ENCODE measurements at regions not wholly inside any gene's neighbourhood (a gene's known extent, or its start where the extent isn't known, plus 50 kb on each side); places are given as distances from the start of the nearest gene placed in this dataset.

- DNase-seq: no peak
- Histone ChIP-seq H3K36me3 (ENCODE audit: control insufficient read depth in 2 of 2, extremely low read depth in 1 of 2, insufficient read depth in 1 of 2, low read length in 1 of 2) (no peaks in the 10 kb centered on the region), H3K4me1 (ENCODE audit: control insufficient read depth in 1 of 2, extremely low read depth in 1 of 2, insufficient read depth in 2 of 2, low read length in 2 of 2) (no peaks in the 10 kb centered on the region), H3K9me3 (no peaks in the 10 kb centered on the region), H3K27ac (ENCODE audit: low read length) (no peak overlapping the region), H3K4me3 (ENCODE audit: control insufficient read depth in 1 of 2, extremely low read depth in 1 of 2, low read length in 1 of 2) (no peak overlapping the region), H3K27me3 (replicated peaks in 1 of 2; ENCODE audit: control insufficient read depth in 2 of 2, extremely low read depth in 1 of 2, insufficient read depth in 2 of 2, low read length in 1 of 2) (peaks cover 3 to 9% of the 10 kb centered on the region in 2 experiments)
- POLR2A ChIA-PET: no interaction called here
- no peak overlapping the region for H3K27ac Mint-ChIP-seq
- CTCF ChIA-PET: no interaction called here
- peaks cover 0 to 2% (median 0%) of the 10 kb centered on the region in 3 donors for H3K4me1 Mint-ChIP-seq
- H3K36me3 Mint-ChIP-seq: no peaks in the 10 kb centered on the region
- peaks cover 33 to 48% of the 10 kb centered on the region in 2 donors for H3K27me3 Mint-ChIP-seq
- WGBS (ENCODE audit: insufficient coverage): no CpG with 5 or more reads among the region's 1 CpG
- ATAC-seq (replicated peaks in 1 of 4): no peak
- peaks cover 4 to 10% (median 6%) of the 10 kb centered on the region in 3 donors for H3K9me3 Mint-ChIP-seq
- no peak overlapping the region for H3K4me3 Mint-ChIP-seq
Measured at GRCh38 chr7:127530148-127530547, 55.2 kb downstream of the GCC1 start.

- ATAC-seq (replicated peaks in 1 of 4): no peak
- WGBS (ENCODE audit: insufficient coverage): 76% methylated on average over 2 of the region's 4 CpGs
Measured at GRCh38 chr7:127527561-127527960, 57.8 kb downstream of the GCC1 start.

GRCh38 chr7:127525866-127526480 lies 59.4 kb downstream of the GCC1 start:
- Histone ChIP-seq H3K4me3 (ENCODE audit: control insufficient read depth in 1 of 2, extremely low read depth in 1 of 2, low read length in 1 of 2) (no peak overlapping the region), H3K27ac (ENCODE audit: low read length) (no peak overlapping the region), H3K27me3 (replicated peaks in 1 of 2; ENCODE audit: control insufficient read depth in 2 of 2, extremely low read depth in 1 of 2, insufficient read depth in 2 of 2, low read length in 1 of 2) (peaks cover 0 to 4% of the 10 kb centered on the region in 2 experiments), H3K4me1 (ENCODE audit: control insufficient read depth in 1 of 2, extremely low read depth in 1 of 2, insufficient read depth in 2 of 2, low read length in 2 of 2) (no peaks in the 10 kb centered on the region), H3K36me3 (ENCODE audit: control insufficient read depth in 2 of 2, extremely low read depth in 1 of 2, insufficient read depth in 1 of 2, low read length in 1 of 2) (no peaks in the 10 kb centered on the region), H3K9me3 (no peaks in the 10 kb centered on the region)
- DNase-seq: no peak
- Mint-ChIP-seq H3K27me3 (peaks cover 44 to 51% of the 10 kb centered on the region in 2 donors), H3K9me3 (peaks cover 4 to 13% (median 6%) of the 10 kb centered on the region in 3 donors), H3K27ac (no peak overlapping the region), H3K4me3 (no peak overlapping the region), H3K4me1 (no peaks in the 10 kb centered on the region), H3K36me3 (peaks cover 4% of the 10 kb centered on the region)
- no CpG with 5 or more reads among the region's 5 CpGs for WGBS (ENCODE audit: insufficient coverage)
- POLR2A ChIA-PET: no interaction called here
- ATAC-seq (replicated peaks in 1 of 4): no peak
- CTCF ChIA-PET: interaction anchor here in 1 of 2 donors (0.6 kb wide), 1 partner anchor 1074 kb away, joined by 4 read pairs; no protein-coding TSS in a partner anchor

More at GRCh38 chr7:127527561-127527960, 57.8 kb downstream of the GCC1 start:
- H3K4me3 Mint-ChIP-seq: no peak overlapping the region
- no peaks in the 10 kb centered on the region for H3K9me3 ChIP-seq
- no peaks in the 10 kb centered on the region for H3K4me1 ChIP-seq (ENCODE audit: control insufficient read depth in 1 of 2, extremely low read depth in 1 of 2, insufficient read depth in 2 of 2, low read length in 2 of 2)
- H3K27me3 ChIP-seq (replicated peaks in 1 of 2; ENCODE audit: control insufficient read depth in 2 of 2, extremely low read depth in 1 of 2, insufficient read depth in 2 of 2, low read length in 1 of 2): peaks cover 0 to 6% of the 10 kb centered on the region in 2 experiments
- DNase-seq: no peak
- no peak overlapping the region for H3K27ac ChIP-seq (ENCODE audit: low read length)
- peaks cover 33 to 48% of the 10 kb centered on the region in 2 donors for H3K27me3 Mint-ChIP-seq
- ChIA-PET POLR2A (no interaction called here), CTCF (interaction anchor here in 1 of 2 donors (0.6 kb wide), 1 partner anchor 606 kb away, joined by 4 read pairs; no protein-coding TSS in a partner anchor)
- H3K4me3 ChIP-seq (ENCODE audit: control insufficient read depth in 1 of 2, extremely low read depth in 1 of 2, low read length in 1 of 2): no peak overlapping the region
- H3K36me3 ChIP-seq (ENCODE audit: control insufficient read depth in 2 of 2, extremely low read depth in 1 of 2, insufficient read depth in 1 of 2, low read length in 1 of 2): no peaks in the 10 kb centered on the region
- H3K4me1 Mint-ChIP-seq: peaks cover 0 to 2% (median 0%) of the 10 kb centered on the region in 3 donors
- H3K36me3 Mint-ChIP-seq: no peaks in the 10 kb centered on the region
- H3K27ac Mint-ChIP-seq: no peak overlapping the region
- peaks cover 4 to 10% (median 6%) of the 10 kb centered on the region in 3 donors for H3K9me3 Mint-ChIP-seq

- WGBS (ENCODE audit: insufficient coverage): 71% methylated on average over 2 of the region's 2 CpGs
- no peaks in the 10 kb centered on the region for H3K36me3 ChIP-seq (ENCODE audit: control insufficient read depth in 2 of 2, extremely low read depth in 1 of 2, insufficient read depth in 1 of 2, low read length in 1 of 2)
- ChIA-PET CTCF (interaction anchor here in 1 of 2 donors (0.6 kb wide), 1 partner anchor 44 kb away, joined by 4 read pairs; no protein-coding TSS in a partner anchor), POLR2A (interaction anchor here in 1 of 2 donors (0.6 kb wide), 1 partner anchor 131 kb away, joined by 3 read pairs; no protein-coding TSS in a partner anchor)
- no peaks in the 10 kb centered on the region for H3K9me3 ChIP-seq
- H3K27ac ChIP-seq (ENCODE audit: low read length): no peak overlapping the region
- DNase-seq (no peak), ATAC-seq (replicated peaks in 1 of 4) (no peak)
- Mint-ChIP-seq H3K4me3 (no peak overlapping the region), H3K36me3 (no peaks in the 10 kb centered on the region), H3K4me1 (no peaks in the 10 kb centered on the region), H3K27me3 (peaks cover 35 to 36% of the 10 kb centered on the region in 2 donors), H3K9me3 (no peaks in the 10 kb centered on the region), H3K27ac (no peak overlapping the region)
- no peaks in the 10 kb centered on the region for H3K4me1 ChIP-seq (ENCODE audit: control insufficient read depth in 1 of 2, extremely low read depth in 1 of 2, insufficient read depth in 2 of 2, low read length in 2 of 2)
- no peak overlapping the region for H3K4me3 ChIP-seq (ENCODE audit: control insufficient read depth in 1 of 2, extremely low read depth in 1 of 2, low read length in 1 of 2)
- H3K27me3 ChIP-seq (replicated peaks in 1 of 2; ENCODE audit: control insufficient read depth in 2 of 2, extremely low read depth in 1 of 2, insufficient read depth in 2 of 2, low read length in 1 of 2): peaks cover 2 to 8% of the 10 kb centered on the region in 2 experiments
Measured at GRCh38 chr7:127516320-127516719, 69.1 kb downstream of the GCC1 start.

GRCh38 chr7:127514499-127514898 lies 70.9 kb downstream of the GCC1 start:
- no peaks in the 10 kb centered on the region for H3K4me1 Mint-ChIP-seq
- ATAC-seq (replicated peaks in 1 of 4) (peak; percentile 63 to 81 (median 70)), DNase-seq (peak in 7 of 35 experiments; percentile 1 to 71 (median 7))
- Histone ChIP-seq H3K9me3 (no peaks in the 10 kb centered on the region), H3K4me3 (ENCODE audit: control insufficient read depth in 1 of 2, extremely low read depth in 1 of 2, low read length in 1 of 2) (no peak overlapping the region), H3K27me3 (replicated peaks in 1 of 2; ENCODE audit: control insufficient read depth in 2 of 2, extremely low read depth in 1 of 2, insufficient read depth in 2 of 2, low read length in 1 of 2) (peaks cover 2 to 8% of the 10 kb centered on the region in 2 experiments), H3K4me1 (ENCODE audit: control insufficient read depth in 1 of 2, extremely low read depth in 1 of 2, insufficient read depth in 2 of 2, low read length in 2 of 2) (no peaks in the 10 kb centered on the region), H3K27ac (ENCODE audit: low read length) (no peak overlapping the region), H3K36me3 (ENCODE audit: control insufficient read depth in 2 of 2, extremely low read depth in 1 of 2, insufficient read depth in 1 of 2, low read length in 1 of 2) (no peaks in the 10 kb centered on the region)
- H3K36me3 Mint-ChIP-seq: no peaks in the 10 kb centered on the region
- peaks cover 27 to 30% of the 10 kb centered on the region in 2 donors for H3K27me3 Mint-ChIP-seq
- ChIA-PET POLR2A (no interaction called here), CTCF (interaction anchor here (0.6 to 1.9 kb wide), 11 partner anchors 9 to 711 kb away, joined by 3 to 11 read pairs (median 3); no protein-coding TSS in a partner anchor)
- H3K4me3 Mint-ChIP-seq: no peak overlapping the region
- H3K27ac Mint-ChIP-seq: no peak overlapping the region
- no peaks in the 10 kb centered on the region for H3K9me3 Mint-ChIP-seq

- POLR2A ChIA-PET: no interaction called here
- DNase-seq: no peak
- CTCF ChIA-PET: interaction anchor here (0.6 to 1.9 kb wide), 3 partner anchors 8 to 166 kb away, joined by 3 to 6 read pairs (median 4); no protein-coding TSS in a partner anchor
- H3K4me3 ChIP-seq (ENCODE audit: control insufficient read depth in 1 of 2, extremely low read depth in 1 of 2, low read length in 1 of 2): no peak overlapping the region
- Mint-ChIP-seq H3K27ac (no peak overlapping the region), H3K27me3 (peaks cover 25 to 28% of the 10 kb centered on the region in 2 donors), H3K4me3 (no peak overlapping the region), H3K4me1 (no peaks in the 10 kb centered on the region), H3K9me3 (no peaks in the 10 kb centered on the region), H3K36me3 (no peaks in the 10 kb centered on the region)
- H3K36me3 ChIP-seq (ENCODE audit: control insufficient read depth in 2 of 2, extremely low read depth in 1 of 2, insufficient read depth in 1 of 2, low read length in 1 of 2): no peaks in the 10 kb centered on the region
- no peaks in the 10 kb centered on the region for H3K4me1 ChIP-seq (ENCODE audit: control insufficient read depth in 1 of 2, extremely low read depth in 1 of 2, insufficient read depth in 2 of 2, low read length in 2 of 2)
- H3K27ac ChIP-seq (ENCODE audit: low read length): no peak overlapping the region
- H3K27me3 ChIP-seq (replicated peaks in 1 of 2; ENCODE audit: control insufficient read depth in 2 of 2, extremely low read depth in 1 of 2, insufficient read depth in 2 of 2, low read length in 1 of 2): peaks cover 3 to 8% of the 10 kb centered on the region in 2 experiments
- H3K9me3 ChIP-seq: no peaks in the 10 kb centered on the region
- no peak for ATAC-seq (replicated peaks in 1 of 4)
- 83% methylated on average over 10 of the region's 11 CpGs for WGBS (ENCODE audit: insufficient coverage)
Measured at GRCh38 chr7:127513311-127513710, 72.1 kb downstream of the GCC1 start.
